ENCODE measurements at regions not wholly inside any gene's neighbourhood (a gene's known extent, or its start where the extent isn't known, plus 50 kb on each side); places are given as distances from the start of the nearest gene placed in this dataset.

GRCh38 chr5:127203818-127204217, 86.8 kb upstream of the MEGF10 start:
- no peak for TF ChIP-seq CTCF (IDR thresholded peaks at IDR 0.05)
- TF ChIP-seq POLR2A (IDR thresholded peaks at IDR 0.05): no peak

Data from esophagus squamous epithelium (tissue), 4 donors.